Testis (tissue), 2 donors: ENCODE measurements at regions not wholly inside any gene's neighbourhood (a gene's known extent, or its start where the extent isn't known, plus 50 kb on each side); places are given as distances from the start of the nearest gene placed in this dataset.

Experiments used
- POLR2A ChIP-seq: fragments of 450-650 bp; IDR thresholded peaks from one replicate; pipeline ENCODE4 v1.6.1; 2017; ENCODE audit warnings: antibody characterized with exemption, mild to moderate bottlenecking, moderate library complexity
- TF ChIP-seq, protein P1 (sequence below), 3 experiments: fragments of 450-650 bp in 2 of 3; fragments of 200-600 bp in 1 of 3; sonication (generic) in 1 of 3; IDR thresholded peaks; one replicate each; pipeline ENCODE4 v1.5.1; 2016 to 2019; ENCODE audit warnings: antibody characterized with exemption in 3 of 3, mild to moderate bottlenecking in 2 of 3, moderate library complexity in 1 of 3

DNA sequence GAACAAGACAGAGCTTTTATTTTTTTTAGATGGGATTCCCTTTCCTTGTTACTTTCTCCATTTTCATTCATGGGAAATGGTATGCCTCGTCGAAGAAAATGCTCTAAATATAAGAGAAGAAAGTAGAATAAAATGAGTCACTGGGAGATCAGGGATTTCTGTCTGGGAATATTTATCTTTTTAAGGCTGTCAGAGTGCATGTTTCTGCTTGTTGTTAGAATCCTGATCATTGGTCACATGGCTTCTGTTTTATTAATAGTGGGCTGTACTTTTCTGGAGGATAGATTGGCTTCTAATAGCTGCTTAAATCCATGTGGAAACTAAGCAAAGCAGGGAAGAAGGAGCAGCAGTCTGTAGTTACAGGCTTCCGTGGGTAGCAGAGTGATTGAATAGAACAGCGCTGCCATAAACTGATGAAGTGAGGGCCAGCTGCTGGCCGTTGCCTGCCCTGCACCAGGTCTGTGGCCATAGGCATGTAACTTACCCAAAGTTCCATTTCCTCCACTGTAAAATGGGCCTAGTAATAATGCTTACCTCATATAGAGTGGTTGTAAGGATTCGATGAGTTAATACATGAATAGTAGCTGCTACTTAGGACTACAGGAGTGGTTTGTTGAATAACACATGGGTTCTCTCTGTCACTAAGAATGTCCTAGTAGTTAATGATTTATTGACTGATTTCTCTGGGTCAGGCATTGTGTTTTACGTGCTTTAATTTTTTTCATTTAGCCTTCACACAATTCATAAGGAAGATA lies 289.9 kb downstream of the SATB1 start:
- TF ChIP-seq, protein P1, sequence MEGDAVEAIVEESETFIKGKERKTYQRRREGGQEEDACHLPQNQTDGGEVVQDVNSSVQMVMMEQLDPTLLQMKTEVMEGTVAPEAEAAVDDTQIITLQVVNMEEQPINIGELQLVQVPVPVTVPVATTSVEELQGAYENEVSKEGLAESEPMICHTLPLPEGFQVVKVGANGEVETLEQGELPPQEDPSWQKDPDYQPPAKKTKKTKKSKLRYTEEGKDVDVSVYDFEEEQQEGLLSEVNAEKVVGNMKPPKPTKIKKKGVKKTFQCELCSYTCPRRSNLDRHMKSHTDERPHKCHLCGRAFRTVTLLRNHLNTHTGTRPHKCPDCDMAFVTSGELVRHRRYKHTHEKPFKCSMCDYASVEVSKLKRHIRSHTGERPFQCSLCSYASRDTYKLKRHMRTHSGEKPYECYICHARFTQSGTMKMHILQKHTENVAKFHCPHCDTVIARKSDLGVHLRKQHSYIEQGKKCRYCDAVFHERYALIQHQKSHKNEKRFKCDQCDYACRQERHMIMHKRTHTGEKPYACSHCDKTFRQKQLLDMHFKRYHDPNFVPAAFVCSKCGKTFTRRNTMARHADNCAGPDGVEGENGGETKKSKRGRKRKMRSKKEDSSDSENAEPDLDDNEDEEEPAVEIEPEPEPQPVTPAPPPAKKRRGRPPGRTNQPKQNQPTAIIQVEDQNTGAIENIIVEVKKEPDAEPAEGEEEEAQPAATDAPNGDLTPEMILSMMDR (IDR thresholded peaks at IDR 0.05), result no peak
- no peak for TF ChIP-seq POLR2A
